ENCODE measurements at regions not wholly inside any gene's neighbourhood (a gene's known extent, or its start where the extent isn't known, plus 50 kb on each side); places are given as distances from the start of the nearest gene placed in this dataset.

DNA sequence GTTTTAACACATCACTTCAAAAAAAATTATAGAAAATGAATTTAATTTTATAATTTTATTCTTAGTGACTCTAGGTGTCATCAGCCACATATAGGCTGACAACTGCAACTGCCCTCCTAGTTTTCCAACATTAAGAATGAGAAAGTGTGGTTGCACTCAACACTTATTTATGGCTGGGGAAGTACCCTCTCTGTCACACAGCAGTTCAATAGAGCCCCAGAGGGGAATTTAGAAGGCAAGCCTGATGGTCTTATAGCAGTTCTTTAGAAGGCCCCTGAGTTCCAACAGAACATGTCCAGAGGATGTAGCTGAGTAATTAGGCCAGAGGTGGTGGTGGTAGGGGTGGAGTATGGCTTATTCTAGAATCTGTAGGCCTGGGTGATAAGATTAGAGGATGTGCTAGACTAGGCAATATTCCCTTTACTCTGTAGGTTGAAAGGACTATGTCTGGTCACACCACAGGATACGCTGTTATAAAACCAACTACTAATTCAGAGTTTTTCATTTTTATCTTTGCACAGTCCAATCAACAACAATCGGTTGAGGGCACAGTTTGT is 226.5 kb upstream of the CITED2 start:
- TF ChIP-seq RFX7 (CRISPR knock-in tag; IDR thresholded peaks at IDR 0.05), result no peak
- no peak for TF ChIP-seq RAD51 (IDR thresholded peaks at IDR 0.05; ENCODE audit: borderline replicate concordance, low read depth)
- no peak for TF ChIP-seq NR2C2 (CRISPR knock-in tag; IDR thresholded peaks at IDR 0.05)
- no peak for TF ChIP-seq NR2C2 (tag; IDR thresholded peaks at IDR 0.05)
- TF ChIP-seq, protein P1, sequence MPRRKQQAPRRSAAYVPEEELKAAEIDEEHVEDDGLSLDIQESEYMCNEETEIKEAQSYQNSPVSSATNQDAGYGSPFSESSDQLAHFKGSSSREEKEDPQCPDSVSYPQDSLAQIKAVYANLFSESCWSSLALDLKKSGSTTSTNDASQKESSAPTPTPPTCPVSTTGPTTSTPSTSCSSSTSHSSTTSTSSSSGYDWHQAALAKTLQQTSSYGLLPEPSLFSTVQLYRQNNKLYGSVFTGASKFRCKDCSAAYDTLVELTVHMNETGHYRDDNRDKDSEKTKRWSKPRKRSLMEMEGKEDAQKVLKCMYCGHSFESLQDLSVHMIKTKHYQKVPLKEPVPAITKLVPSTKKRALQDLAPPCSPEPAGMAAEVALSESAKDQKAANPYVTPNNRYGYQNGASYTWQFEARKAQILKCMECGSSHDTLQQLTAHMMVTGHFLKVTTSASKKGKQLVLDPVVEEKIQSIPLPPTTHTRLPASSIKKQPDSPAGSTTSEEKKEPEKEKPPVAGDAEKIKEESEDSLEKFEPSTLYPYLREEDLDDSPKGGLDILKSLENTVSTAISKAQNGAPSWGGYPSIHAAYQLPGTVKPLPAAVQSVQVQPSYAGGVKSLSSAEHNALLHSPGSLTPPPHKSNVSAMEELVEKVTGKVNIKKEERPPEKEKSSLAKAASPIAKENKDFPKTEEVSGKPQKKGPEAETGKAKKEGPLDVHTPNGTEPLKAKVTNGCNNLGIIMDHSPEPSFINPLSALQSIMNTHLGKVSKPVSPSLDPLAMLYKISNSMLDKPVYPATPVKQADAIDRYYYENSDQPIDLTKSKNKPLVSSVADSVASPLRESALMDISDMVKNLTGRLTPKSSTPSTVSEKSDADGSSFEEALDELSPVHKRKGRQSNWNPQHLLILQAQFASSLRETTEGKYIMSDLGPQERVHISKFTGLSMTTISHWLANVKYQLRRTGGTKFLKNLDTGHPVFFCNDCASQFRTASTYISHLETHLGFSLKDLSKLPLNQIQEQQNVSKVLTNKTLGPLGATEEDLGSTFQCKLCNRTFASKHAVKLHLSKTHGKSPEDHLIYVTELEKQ (CRISPR knock-in tag; IDR thresholded peaks at IDR 0.05), result no peak
- no peak for TF ChIP-seq BRCA1 (IDR thresholded peaks at IDR 0.05)
- no peak for TF ChIP-seq BRCA1 (CRISPR knock-in tag; IDR thresholded peaks at IDR 0.05)
- TF ChIP-seq RFX5 (IDR thresholded peaks at IDR 0.05; ENCODE audit: low read depth, low read length), result no peak
- TF ChIP-seq FOSL1 (tag; conservative IDR thresholded peaks at IDR 0.05), result no peak

Measured in K562 (cell line).